ENCODE measurements at regions not wholly inside any gene's neighbourhood (a gene's known extent, or its start where the extent isn't known, plus 50 kb on each side); places are given as distances from the start of the nearest gene placed in this dataset.

- no peak for TF ChIP-seq CTCF (IDR thresholded peaks at IDR 0.05; ENCODE audit: low read depth, low read length)
- TF ChIP-seq EZH2phosphoT487 (IDR thresholded peaks at IDR 0.05; ENCODE audit: low read depth): no peak
Measured at GRCh38 chr1:229810961-229811360, 184.9 kb downstream of the URB2 start.

All from OCI-LY3 (cell line).